Omental fat pad (tissue), 3 donors: ENCODE measurements at regions not wholly inside any gene's neighbourhood (a gene's known extent, or its start where the extent isn't known, plus 50 kb on each side); places are given as distances from the start of the nearest gene placed in this dataset.

Experiments used
- ATAC-seq: fragments of 150-250 bp; one replicate; pipeline ENCODE4 v1.9.1; 2016; ENCODE audit warnings: mild to moderate bottlenecking, moderate library complexity; ENCODE audit not compliant: low FRiP score
- DNase-seq: peaks from one replicate; pipeline ENCODE4 v3.0.0-alpha.2; 2019; ENCODE audit warnings: low spot score
- TF ChIP-seq, protein P1 (sequence below), 3 donors: fragments of 450-650 bp; IDR thresholded peaks; one replicate each; pipeline ENCODE4 v1.5.1; 2016 to 2017; ENCODE audit warnings: antibody characterized with exemption in 3 of 3, mild to moderate bottlenecking in 3 of 3, moderate library complexity in 2 of 3

DNA sequence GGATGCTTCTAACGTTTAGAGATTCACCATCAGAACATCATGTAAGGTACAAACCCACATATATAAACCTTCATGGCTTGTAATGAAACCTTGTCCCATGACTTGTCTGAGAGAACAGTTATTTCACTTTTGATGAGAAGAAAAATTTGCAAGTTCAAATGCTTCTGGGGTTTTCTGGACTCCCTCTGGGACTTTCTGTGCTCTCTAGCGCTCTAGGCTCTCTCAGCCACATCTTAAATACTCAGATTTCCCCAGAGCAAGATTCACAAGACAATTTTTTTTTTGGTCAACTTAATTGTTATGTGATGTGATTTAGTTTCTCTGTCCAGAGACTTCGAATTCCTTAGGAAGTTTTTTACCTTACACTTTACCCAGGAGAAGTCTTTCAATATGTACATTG is 282.8 kb upstream of the EDNRB start:
- TF ChIP-seq, protein P1, sequence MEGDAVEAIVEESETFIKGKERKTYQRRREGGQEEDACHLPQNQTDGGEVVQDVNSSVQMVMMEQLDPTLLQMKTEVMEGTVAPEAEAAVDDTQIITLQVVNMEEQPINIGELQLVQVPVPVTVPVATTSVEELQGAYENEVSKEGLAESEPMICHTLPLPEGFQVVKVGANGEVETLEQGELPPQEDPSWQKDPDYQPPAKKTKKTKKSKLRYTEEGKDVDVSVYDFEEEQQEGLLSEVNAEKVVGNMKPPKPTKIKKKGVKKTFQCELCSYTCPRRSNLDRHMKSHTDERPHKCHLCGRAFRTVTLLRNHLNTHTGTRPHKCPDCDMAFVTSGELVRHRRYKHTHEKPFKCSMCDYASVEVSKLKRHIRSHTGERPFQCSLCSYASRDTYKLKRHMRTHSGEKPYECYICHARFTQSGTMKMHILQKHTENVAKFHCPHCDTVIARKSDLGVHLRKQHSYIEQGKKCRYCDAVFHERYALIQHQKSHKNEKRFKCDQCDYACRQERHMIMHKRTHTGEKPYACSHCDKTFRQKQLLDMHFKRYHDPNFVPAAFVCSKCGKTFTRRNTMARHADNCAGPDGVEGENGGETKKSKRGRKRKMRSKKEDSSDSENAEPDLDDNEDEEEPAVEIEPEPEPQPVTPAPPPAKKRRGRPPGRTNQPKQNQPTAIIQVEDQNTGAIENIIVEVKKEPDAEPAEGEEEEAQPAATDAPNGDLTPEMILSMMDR (IDR thresholded peaks at IDR 0.05), result no peak
- ATAC-seq (no peak), DNase-seq (no peak)

DNA sequence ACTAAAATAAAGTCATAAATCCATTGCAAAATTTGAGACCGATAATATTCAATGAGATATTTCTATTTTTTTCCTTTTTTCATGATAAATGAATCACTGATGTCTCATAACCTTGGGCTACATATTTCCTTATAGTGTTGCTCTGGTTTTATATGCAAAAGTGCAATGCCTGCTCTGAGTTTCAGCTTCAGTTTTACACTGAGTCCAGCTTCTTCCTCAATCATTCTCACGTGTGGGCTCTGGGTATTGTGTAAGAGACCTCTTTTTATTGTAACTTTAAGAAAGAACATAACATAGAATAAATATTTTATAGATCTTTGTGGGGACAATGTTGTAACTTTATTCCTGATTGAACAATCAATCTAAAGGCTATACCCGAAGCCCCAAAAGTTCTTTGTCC is 280.2 kb upstream of the EDNRB start:
- TF ChIP-seq, protein P1 (IDR thresholded peaks at IDR 0.05), result no peak
- ATAC-seq (no peak), DNase-seq (no peak)

DNA sequence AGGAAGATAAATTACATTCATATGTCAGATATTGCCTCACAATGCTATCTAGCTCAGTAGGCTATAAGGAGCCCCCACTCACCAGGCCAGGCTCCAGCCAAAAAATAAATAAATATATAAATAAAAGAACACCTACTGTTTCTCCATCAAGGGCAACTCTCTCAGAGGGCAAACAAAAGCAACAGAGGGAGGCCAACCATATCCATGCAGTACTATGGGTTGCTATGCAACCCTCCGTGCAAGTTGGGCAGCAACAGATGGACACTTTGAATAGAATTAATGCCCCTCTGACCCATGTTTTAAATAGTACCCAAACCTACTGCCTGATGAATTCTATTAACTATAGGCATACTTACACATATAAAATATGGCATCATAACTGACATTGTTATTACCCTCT is 279.8 kb upstream of the EDNRB start:
- TF ChIP-seq, protein P1 (IDR thresholded peaks at IDR 0.05), result no peak
- DNase-seq, result no peak
- no peak for ATAC-seq

DNA sequence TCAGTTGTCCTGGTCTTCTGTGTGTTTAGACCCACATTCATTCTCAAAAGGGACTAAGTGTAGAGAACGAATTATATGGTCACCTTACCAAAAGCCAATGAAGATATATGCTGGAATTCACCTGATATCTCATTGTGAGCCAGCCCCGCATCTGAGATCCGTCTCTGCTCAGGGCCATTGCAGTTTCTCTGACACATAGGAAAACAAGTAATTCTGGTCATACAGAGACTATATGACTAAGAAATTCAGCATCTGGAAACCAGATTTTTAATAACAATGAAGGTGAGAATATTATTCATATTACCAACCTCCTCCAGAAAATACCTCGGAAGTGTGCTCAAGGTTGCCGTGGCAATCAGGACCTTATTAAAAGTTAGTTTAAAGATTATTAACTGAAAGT is 278.6 kb upstream of the EDNRB start:
- TF ChIP-seq, protein P1 (IDR thresholded peaks at IDR 0.05), result no peak
- ATAC-seq (no peak), DNase-seq (no peak)

DNA sequence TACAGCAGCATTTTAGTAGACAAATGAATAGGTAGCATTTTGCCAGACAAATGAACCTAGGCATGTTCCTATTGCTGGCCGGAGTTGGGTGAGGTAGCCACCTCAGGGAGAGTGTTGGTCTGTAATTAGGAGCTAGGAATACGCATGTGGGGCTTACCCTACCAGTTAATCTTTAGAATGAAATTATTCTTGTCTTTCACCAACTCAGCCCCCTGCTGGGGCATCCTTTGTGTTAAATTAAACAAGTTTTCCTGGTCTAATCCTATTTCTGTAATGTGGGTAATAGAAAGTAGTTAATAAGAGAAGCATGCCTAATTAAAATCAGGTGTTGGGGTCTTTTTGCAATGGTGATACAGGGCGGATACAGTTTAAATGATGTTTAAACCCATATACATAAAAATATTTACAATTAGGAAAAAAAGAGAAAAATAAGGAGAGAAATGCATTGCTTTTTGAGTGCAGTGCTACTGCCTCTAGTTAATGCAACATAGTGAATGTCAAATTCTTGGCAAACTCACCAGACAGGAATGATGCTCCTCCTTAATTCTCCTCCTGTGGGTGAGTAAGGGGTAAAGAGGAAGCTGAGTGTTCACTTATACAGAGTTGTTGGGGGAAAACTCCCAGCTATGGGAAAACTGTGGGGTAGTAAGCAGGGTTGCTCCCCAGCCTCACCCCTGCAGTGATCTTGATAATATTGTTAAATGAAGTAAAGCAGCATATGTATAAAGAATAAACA is 276.4 kb upstream of the EDNRB start:
- no peak for DNase-seq
- TF ChIP-seq, protein P1 (IDR thresholded peaks at IDR 0.05), result no peak
- no peak for ATAC-seq

DNA sequence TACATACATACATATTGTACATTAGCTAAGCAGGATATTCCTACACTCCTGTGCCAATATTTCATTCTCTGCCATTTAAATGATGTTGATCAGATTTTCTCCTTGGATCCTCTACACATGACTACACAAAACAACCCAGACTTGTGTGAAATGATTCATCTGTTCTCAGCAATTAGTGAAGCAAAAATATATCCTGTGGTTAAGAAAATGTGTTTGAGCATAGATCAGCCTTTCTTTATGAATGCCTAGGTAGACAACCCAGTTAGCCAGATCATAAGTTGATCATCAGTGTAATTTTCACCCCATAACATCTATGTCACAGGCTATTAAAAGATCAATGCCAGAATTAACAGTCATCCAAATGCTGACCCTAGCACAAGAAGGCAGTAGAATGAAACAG is 275.2 kb upstream of the EDNRB start:
- DNase-seq (no peak), ATAC-seq (no peak)
- TF ChIP-seq, protein P1 (IDR thresholded peaks at IDR 0.05), result no peak

DNA sequence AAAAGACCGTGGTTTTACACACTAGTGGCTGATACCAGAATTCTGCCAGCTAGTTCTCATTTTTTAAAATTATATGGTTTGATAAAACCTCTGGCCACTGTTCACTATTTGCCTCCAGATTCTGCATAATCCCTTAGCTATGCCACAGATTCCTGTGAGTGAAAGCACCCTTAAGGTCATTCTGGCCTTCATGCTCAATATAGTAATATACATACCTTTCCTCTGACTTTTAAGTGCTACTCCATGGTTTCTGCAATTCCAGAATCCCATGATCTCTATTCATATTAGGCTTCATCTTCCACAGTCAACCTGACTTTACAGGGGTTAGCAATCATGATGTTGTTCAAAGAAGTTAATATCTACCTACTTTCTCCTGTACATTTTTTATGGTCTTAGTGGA is 274.1 kb upstream of the EDNRB start:
- DNase-seq (no peak), ATAC-seq (no peak)
- TF ChIP-seq, protein P1 (IDR thresholded peaks at IDR 0.05), result no peak
